Peyer's patch (tissue), 4 donors: ENCODE measurements at regions not wholly inside any gene's neighbourhood (a gene's known extent, or its start where the extent isn't known, plus 50 kb on each side); places are given as distances from the start of the nearest gene placed in this dataset.

ENCODE experiments used
- POLR2A ChIP-seq, 2 donors: fragments of 450-650 bp; IDR thresholded peaks; one replicate each; pipeline ENCODE4 v1.5.1; 2017; ENCODE audit warnings: antibody characterized with exemption in 2 of 2, mild to moderate bottlenecking in 2 of 2, moderate library complexity in 2 of 2
- TF ChIP-seq, protein P1 (sequence below), 6 experiments: fragments of 450-650 bp in 4 of 6; fragments of 200-600 bp in 2 of 6; sonication (generic) in 1 of 6; IDR thresholded peaks; one replicate each; pipeline ENCODE4 v1.5.1; 2017 to 2019; ENCODE audit warnings: antibody characterized with exemption in 6 of 6, mild to moderate bottlenecking in 3 of 6, moderate library complexity in 1 of 6

DNA sequence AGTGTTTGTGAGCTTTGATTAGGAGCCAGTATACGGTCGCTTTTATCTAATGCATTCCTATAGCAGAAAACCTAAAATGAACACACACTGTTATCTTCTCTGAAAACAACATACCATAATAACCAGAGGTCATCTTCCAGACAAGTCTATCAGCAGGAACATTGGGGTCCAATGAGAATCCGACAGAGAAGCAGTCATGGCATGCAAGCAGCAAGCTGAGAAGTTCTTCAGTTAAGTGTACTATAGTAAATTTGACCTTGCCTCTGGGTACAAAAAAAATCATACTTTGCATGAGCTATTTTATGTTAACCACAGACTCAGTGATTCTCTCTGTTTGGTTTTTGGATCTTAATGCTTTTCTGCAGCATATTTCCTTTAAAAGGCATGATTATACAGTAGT is 1505.1 kb downstream of the PCDH9 start:
- TF ChIP-seq, protein P1, sequence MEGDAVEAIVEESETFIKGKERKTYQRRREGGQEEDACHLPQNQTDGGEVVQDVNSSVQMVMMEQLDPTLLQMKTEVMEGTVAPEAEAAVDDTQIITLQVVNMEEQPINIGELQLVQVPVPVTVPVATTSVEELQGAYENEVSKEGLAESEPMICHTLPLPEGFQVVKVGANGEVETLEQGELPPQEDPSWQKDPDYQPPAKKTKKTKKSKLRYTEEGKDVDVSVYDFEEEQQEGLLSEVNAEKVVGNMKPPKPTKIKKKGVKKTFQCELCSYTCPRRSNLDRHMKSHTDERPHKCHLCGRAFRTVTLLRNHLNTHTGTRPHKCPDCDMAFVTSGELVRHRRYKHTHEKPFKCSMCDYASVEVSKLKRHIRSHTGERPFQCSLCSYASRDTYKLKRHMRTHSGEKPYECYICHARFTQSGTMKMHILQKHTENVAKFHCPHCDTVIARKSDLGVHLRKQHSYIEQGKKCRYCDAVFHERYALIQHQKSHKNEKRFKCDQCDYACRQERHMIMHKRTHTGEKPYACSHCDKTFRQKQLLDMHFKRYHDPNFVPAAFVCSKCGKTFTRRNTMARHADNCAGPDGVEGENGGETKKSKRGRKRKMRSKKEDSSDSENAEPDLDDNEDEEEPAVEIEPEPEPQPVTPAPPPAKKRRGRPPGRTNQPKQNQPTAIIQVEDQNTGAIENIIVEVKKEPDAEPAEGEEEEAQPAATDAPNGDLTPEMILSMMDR (IDR thresholded peaks at IDR 0.05) = no peak
- TF ChIP-seq POLR2A (IDR thresholded peaks at IDR 0.05) = no peak
